ENCODE measurements at regions not wholly inside any gene's neighbourhood (a gene's known extent, or its start where the extent isn't known, plus 50 kb on each side); places are given as distances from the start of the nearest gene placed in this dataset.

GRCh38 chrX:39772057-39772832, 325.5 kb downstream of the BCOR start:
- Histone ChIP-seq H3K36me3 (no peaks in the 10 kb centered on the region), H3K4me3 (no peak overlapping the region), H3K4me1 (no peaks in the 10 kb centered on the region), H3K27me3 (no peaks in the 10 kb centered on the region), H3K27ac (peak overlapping the region in 1 of 2 donors; percentile 10), H3K9me3 (no peaks in the 10 kb centered on the region)
- intact Hi-C loops (cut with DNase I; ENCODE audit: low total_unique reads): no loop called here
- TF ChIP-seq, protein P1, sequence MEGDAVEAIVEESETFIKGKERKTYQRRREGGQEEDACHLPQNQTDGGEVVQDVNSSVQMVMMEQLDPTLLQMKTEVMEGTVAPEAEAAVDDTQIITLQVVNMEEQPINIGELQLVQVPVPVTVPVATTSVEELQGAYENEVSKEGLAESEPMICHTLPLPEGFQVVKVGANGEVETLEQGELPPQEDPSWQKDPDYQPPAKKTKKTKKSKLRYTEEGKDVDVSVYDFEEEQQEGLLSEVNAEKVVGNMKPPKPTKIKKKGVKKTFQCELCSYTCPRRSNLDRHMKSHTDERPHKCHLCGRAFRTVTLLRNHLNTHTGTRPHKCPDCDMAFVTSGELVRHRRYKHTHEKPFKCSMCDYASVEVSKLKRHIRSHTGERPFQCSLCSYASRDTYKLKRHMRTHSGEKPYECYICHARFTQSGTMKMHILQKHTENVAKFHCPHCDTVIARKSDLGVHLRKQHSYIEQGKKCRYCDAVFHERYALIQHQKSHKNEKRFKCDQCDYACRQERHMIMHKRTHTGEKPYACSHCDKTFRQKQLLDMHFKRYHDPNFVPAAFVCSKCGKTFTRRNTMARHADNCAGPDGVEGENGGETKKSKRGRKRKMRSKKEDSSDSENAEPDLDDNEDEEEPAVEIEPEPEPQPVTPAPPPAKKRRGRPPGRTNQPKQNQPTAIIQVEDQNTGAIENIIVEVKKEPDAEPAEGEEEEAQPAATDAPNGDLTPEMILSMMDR (IDR thresholded peaks at IDR 0.05): no peak
- TF ChIP-seq POLR2A (IDR thresholded peaks at IDR 0.05): no peak
- no peak for DNase-seq

DNA sequence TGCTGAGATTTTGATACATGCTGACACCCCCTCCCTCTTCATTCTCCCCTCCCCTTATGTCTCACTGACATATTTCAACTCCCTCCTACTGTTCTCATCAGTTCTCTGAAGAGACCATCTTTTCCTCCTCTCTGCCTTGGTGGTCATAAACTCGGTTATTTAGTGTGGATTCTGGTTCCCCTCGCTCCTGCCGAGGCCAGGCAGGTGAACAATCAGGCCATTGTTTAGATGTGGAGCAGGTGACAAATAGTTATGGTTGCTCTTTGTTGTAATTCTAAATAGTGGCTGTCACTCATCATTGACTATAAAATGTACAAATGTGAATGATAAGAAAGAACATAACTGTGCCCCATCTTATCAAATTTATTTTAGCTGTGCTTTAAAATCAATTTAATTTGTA, 324.6 kb downstream of the BCOR start:
- no peak overlapping the region for H3K4me3 ChIP-seq
- no peaks in the 10 kb centered on the region for H3K36me3 ChIP-seq
- TF ChIP-seq POLR2A (IDR thresholded peaks at IDR 0.05): no peak
- TF ChIP-seq, protein P1 (IDR thresholded peaks at IDR 0.05): no peak
- H3K27me3 ChIP-seq: no peaks in the 10 kb centered on the region
- intact Hi-C loops (cut with DNase I; ENCODE audit: low total_unique reads): no loop called here
- no peak for DNase-seq
- no peaks in the 10 kb centered on the region for H3K9me3 ChIP-seq
- H3K27ac ChIP-seq: no peak overlapping the region
- H3K4me1 ChIP-seq: no peaks in the 10 kb centered on the region

DNA sequence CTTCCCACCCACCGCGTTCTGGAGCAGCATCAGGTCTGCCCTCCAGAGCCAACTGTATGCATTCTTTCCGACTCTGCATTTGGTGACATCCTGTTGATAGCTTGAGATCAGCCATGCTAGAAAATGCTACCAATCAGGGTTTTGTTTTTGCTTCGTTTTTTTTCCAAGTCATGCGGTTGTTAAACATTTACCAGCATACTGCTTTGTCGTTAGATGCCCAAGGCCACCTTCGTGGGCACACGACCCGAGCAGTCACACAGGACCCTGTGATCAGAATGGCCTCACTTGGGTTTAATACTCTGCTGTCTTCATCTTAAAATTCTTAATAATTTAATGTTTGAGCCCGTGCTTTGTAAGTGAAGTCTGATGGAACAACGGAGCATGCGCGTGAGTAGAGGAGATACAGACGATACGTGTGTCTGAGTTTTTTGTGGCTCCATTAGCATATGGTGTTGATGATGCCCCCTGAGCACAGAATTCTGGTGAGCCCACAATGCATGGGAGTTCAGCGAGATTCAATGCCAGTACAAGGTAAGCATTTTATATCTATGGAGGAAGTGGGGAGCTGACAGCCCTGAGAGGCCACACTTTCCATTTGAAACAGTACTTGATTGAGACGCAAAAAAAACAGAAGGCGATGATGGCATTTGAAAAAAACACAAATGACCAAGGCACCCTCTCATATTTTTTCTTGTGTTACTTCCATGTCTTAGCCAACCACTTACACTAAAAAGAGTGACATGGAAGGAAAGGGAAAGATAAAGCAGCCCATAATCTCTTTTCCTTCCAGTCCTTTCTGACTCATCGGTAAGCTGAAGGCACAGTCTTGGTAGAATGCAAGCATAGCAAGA, 323.6 kb downstream of the BCOR start:
- DNase-seq: no peak
- Histone ChIP-seq H3K27me3 (no peaks in the 10 kb centered on the region), H3K36me3 (no peaks in the 10 kb centered on the region), H3K9me3 (no peaks in the 10 kb centered on the region), H3K4me3 (no peak overlapping the region), H3K27ac (no peak overlapping the region), H3K4me1 (no peaks in the 10 kb centered on the region)
- TF ChIP-seq, protein P1 (IDR thresholded peaks at IDR 0.05): no peak
- intact Hi-C loops (cut with DNase I; ENCODE audit: low total_unique reads): no loop called here

GRCh38 chrX:39774774-39775328, 322.9 kb downstream of the BCOR start:
- H3K36me3 ChIP-seq: no peaks in the 10 kb centered on the region
- no peak overlapping the region for H3K4me3 ChIP-seq
- no peaks in the 10 kb centered on the region for H3K9me3 ChIP-seq
- no peaks in the 10 kb centered on the region for H3K27me3 ChIP-seq
- H3K27ac ChIP-seq: no peak overlapping the region
- no peak for TF ChIP-seq POLR2A (IDR thresholded peaks at IDR 0.05)
- TF ChIP-seq, protein P1 (IDR thresholded peaks at IDR 0.05): no peak
- no peak for DNase-seq
- intact Hi-C loops (cut with DNase I; ENCODE audit: low total_unique reads): no loop called here
- H3K4me1 ChIP-seq: no peaks in the 10 kb centered on the region

- H3K9me3 ChIP-seq: no peaks in the 10 kb centered on the region
- intact Hi-C loops (cut with DNase I; ENCODE audit: low total_unique reads): no loop called here
- no peak for DNase-seq
- H3K27me3 ChIP-seq: no peaks in the 10 kb centered on the region
- no peak overlapping the region for H3K27ac ChIP-seq
- TF ChIP-seq, protein P1 (IDR thresholded peaks at IDR 0.05): no peak
- TF ChIP-seq POLR2A (IDR thresholded peaks at IDR 0.05): no peak
- H3K4me3 ChIP-seq: no peak overlapping the region
- no peaks in the 10 kb centered on the region for H3K4me1 ChIP-seq
- no peaks in the 10 kb centered on the region for H3K36me3 ChIP-seq
These were observed 320.1 kb downstream of the BCOR start for GRCh38 chrX:39777623-39778025.

Data from uterus (tissue), 3 donors.